BJ (cell line): ENCODE measurements at regions not wholly inside any gene's neighbourhood (a gene's known extent, or its start where the extent isn't known, plus 50 kb on each side); places are given as distances from the start of the nearest gene placed in this dataset.

Experiments
- CTCF ChIA-PET: fragments of 350-600 bp; formaldehyde crosslinking; extraction: SDS; loops from one replicate; lab custom pipeline; 2021; ENCODE audit warnings: antibody characterized with exemption, inconsistent platforms; lab: Yijun Ruan, JAX
- POLR2A ChIA-PET: fragments of 300-600 bp; sonication (Branson Sonifier 250); formaldehyde crosslinking; extraction: SDS; loops from one replicate; lab custom pipeline; 2021; ENCODE audit warnings: antibody characterized with exemption; lab: Charles Lee
- DNase-seq: peaks from one replicate; pipeline ENCODE4 v3.0.0-alpha.2; 2011; ENCODE audit warnings: low read depth
- H3K27me3 ChIP-seq: 2 replicates; pipeline ENCODE4 v1.6.0; 2011; ENCODE audit warnings: low read length; ENCODE audit not compliant: control insufficient read depth, insufficient read depth
- H3K36me3 ChIP-seq: 2 replicates; pipeline ENCODE4 v1.5.1; 2011; ENCODE audit warnings: low read length; ENCODE audit not compliant: control insufficient read depth, insufficient read depth
- H3K4me3 ChIP-seq: 2 replicates; pipeline ENCODE4 v1.5.1; 2011; ENCODE audit warnings: low read depth, mild to moderate bottlenecking, control low read depth, low read length
- TF ChIP-seq, protein P1 (sequence below): IDR thresholded peaks from 2 replicates; pipeline ENCODE4 v1.5.1; 2011; ENCODE audit warnings: low read depth, mild to moderate bottlenecking, control low read depth, inconsistent platforms, low read length, moderate library complexity; ENCODE audit not compliant: insufficient read depth

DNA sequence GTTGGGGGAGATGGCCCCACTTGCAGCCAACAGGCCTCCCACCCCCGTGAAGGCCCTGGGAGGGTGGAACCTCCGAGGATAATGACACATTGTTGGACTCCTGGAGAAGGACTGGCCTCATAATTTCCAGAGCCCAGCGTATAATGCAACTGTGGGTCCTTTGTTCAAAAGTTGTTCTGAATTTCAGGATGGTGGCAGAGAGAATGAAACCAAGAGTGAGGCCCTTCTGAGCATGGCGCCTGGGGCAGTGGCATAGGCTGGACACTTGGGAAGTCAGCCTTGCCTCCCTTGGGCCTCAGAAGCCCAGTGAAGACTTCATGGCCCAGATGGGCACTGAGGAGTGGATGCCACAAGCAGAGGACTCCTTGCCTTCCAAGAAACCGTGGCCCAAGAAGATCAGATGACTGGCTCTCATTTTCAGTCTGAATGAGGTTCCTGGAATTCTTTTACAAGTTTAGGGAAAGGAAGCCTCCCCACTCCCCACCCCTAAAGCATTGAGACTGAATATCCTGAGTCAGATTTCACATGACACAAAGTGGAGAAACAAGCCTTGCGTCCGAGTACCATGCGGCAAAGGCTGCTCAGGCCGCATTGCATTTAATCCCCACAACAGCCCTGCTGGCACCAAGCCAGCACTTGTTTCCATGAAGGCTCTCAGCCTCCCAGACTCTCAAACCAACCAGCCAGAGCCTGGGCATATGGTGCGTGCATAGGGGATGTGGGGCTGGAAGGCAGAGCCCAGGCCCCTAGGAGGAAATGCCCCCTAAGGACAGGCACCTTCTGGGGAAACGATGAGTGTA is 96.7 kb upstream of the SMIM23 start:
- Histone ChIP-seq H3K36me3 (no peaks in the 10 kb centered on the region), H3K4me3 (no peak overlapping the region), H3K27me3 (peaks cover 2% of the 10 kb centered on the region; the same call in 1 of the 2 replicates)
- DNase-seq: no peak
- ChIA-PET CTCF (no interaction called here), POLR2A (no interaction called here)
- TF ChIP-seq, protein P1, sequence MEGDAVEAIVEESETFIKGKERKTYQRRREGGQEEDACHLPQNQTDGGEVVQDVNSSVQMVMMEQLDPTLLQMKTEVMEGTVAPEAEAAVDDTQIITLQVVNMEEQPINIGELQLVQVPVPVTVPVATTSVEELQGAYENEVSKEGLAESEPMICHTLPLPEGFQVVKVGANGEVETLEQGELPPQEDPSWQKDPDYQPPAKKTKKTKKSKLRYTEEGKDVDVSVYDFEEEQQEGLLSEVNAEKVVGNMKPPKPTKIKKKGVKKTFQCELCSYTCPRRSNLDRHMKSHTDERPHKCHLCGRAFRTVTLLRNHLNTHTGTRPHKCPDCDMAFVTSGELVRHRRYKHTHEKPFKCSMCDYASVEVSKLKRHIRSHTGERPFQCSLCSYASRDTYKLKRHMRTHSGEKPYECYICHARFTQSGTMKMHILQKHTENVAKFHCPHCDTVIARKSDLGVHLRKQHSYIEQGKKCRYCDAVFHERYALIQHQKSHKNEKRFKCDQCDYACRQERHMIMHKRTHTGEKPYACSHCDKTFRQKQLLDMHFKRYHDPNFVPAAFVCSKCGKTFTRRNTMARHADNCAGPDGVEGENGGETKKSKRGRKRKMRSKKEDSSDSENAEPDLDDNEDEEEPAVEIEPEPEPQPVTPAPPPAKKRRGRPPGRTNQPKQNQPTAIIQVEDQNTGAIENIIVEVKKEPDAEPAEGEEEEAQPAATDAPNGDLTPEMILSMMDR: no peak

DNA sequence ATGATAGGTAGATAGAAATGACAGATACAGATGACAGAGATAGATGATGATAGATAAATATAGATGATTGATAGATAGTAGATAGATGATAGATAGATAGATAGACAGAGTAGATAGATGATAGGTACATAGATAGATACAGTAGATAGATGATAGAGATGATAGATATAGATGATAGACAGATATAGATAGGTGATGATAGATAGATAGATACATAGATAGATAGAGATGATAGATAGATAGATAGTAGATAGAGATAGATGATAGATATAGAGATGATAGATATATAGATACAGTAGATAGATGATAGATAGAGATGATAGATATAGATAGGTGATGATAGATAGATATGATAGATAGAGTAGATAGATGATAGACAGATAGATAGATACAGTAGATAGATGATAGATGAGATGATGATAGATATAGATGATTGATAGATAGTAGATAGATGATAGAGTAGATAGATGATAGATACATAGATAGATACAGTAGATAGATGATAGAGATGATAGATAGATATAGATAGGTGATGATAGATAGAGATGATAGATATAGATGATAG is 95.7 kb upstream of the SMIM23 start:
- H3K36me3 ChIP-seq: no peaks in the 10 kb centered on the region
- H3K27me3 ChIP-seq: no peaks in the 10 kb centered on the region; the same call in 1 of the 2 replicates
- H3K4me3 ChIP-seq: no peak overlapping the region
- ChIA-PET CTCF (no interaction called here), POLR2A (no interaction called here)
- TF ChIP-seq, protein P1: no peak
- no peak for DNase-seq

DNA sequence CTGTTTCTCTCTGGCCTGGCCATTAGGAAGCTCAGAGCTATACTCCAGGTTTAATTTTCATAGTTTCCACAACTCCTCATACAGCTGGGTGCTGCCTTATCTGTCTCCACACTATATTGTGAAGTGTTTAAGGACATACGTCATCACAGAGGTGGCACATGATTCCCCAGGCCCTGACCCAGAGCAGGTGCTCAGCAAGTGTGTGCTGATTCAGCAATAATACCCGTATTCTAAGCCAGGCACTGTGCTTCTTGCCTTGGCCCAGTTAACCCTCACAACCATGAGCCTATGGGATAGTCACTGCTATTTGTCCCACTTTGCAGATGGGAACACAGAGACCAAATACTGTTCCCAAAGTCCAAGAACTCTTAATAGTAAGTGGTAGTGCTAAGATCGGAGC is 93.5 kb upstream of the SMIM23 start:
- ChIA-PET CTCF (no interaction called here), POLR2A (no interaction called here)
- Histone ChIP-seq H3K27me3 (no peaks in the 10 kb centered on the region; the same call in 1 of the 2 replicates), H3K36me3 (no peaks in the 10 kb centered on the region), H3K4me3 (no peak overlapping the region)
- DNase-seq: no peak
- TF ChIP-seq, protein P1: no peak

DNA sequence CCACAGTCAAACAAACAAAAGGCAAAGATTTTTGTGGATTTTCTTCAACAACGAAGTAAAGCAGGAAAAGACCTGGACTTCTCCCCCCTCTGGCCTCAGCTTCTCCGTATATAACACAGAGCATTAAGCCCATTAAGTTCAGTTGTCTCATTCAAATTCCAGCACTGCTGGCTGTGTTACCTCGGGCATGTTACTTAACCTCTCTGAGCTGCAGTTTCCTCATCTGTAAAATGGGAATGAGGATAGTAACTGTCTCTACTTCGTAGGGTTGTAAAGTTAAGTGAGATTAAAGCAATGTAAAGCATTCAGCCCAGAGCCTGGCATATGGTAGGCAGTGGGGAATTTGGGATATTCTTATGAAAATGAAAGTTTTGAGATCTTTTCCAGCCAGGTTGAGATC is 92.7 kb upstream of the SMIM23 start:
- no peak for DNase-seq
- H3K4me3 ChIP-seq: no peak overlapping the region
- TF ChIP-seq, protein P1: no peak
- ChIA-PET POLR2A (no interaction called here), CTCF (no interaction called here)
- no peaks in the 10 kb centered on the region; the same call in 1 of the 2 replicates for H3K27me3 ChIP-seq
- no peaks in the 10 kb centered on the region for H3K36me3 ChIP-seq

DNA sequence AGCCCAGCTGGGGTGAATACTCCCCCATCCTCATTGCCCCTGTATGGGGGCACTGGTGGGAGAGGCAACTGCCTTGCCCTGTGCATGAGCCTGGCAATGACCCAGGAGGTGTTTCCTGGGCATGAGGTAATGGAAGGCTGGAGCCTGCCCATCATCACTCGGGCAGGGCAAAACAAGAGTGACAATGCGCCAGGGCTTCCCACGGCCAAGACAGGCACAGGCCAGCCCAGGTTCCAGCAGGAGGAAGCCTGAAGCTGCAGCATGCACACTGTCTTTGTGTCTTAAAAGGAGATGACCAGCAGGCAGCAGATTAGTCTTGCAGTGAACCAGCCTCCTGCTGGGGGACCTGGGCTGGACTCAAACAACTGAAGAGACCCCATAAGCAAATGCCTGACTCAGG is 92.2 kb upstream of the SMIM23 start:
- Histone ChIP-seq H3K36me3 (no peaks in the 10 kb centered on the region), H3K27me3 (no peaks in the 10 kb centered on the region), H3K4me3 (no peak overlapping the region)
- CTCF ChIA-PET: no interaction called here
- no peak for DNase-seq
- POLR2A ChIA-PET: no interaction called here
- TF ChIP-seq, protein P1: no peak
